ENCODE measurements at regions not wholly inside any gene's neighbourhood (a gene's known extent, or its start where the extent isn't known, plus 50 kb on each side); places are given as distances from the start of the nearest gene placed in this dataset.
A peak's percentile ranks its signal among the peaks of the same experiment; 100 is the strongest.

DNA sequence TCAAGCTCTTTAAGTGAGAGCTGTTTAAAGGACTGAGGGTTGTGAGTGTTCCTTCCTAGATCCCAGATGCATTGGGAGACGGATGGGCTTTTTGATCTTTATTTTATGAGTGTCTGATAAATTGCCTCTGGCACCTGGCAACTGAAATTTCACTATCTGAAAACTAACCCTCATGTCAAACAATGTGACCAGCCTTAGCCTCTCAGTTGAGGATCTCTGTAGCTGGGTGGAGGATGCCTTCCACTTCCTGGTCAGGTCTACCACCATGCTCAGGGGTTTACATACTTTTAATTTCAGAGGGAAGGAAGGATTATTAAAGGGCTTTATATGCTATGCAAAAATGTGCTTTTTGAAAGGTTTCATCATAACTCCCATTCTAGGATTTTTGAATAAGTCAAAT, 70.5 kb upstream of the NT5C1B start:
- no peaks in the 10 kb centered on the region for H3K27me3 ChIP-seq

DNA sequence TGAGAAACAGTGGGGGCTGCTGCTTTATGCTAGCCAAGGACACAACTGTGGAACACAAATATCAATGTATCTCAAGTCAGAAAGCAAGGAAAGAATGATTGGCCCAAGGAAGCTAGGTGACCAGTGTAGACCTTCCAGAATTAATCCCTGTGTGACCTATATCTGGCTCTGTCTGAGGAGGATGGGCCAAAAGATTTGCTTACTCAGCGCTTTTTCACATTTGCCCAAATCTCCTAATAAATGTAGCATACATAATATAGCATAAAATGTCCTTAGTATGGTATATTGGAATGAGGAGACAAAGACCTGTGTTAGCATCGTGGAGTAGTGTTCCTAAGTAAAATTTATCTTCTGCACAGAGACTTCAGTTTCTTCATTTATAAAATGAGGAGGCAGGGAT, 66.7 kb upstream of the NT5C1B start:
- 92 to 99% methylated on average over 2 of the region's 2 CpGs for WGBS, 2 donors
- DNase-seq, result no peak
- FAIRE-seq, result no peak
- Histone ChIP-seq H3K9me3 (no peaks in the 10 kb centered on the region), H3K27ac (no peak overlapping the region), H3K27me3 (no peaks in the 10 kb centered on the region), H3K36me3 (no peaks in the 10 kb centered on the region), H3K4me1 (peaks cover 0 to 11% (median 0%) of the 10 kb centered on the region in 3 donors), H3K4me3 (no peak overlapping the region)
- no peak for ATAC-seq
- TF ChIP-seq CTCF (IDR thresholded peaks at IDR 0.05), result no peak
- intact Hi-C loops (cut with DNase I), result no loop called here

More for the DNA sequence above, 70.5 kb upstream of the NT5C1B start:
- Histone ChIP-seq H3K27ac (no peak overlapping the region), H3K9me3 (no peaks in the 10 kb centered on the region), H3K4me3 (no peak overlapping the region), H3K36me3 (no peaks in the 10 kb centered on the region), H3K4me1 (no peaks in the 10 kb centered on the region)
- DNase-seq (no peak), FAIRE-seq (no peak), ATAC-seq (no peak)
- 86 to 87% methylated on average over 1 of the region's 1 CpG for WGBS, 2 donors
- TF ChIP-seq CTCF (IDR thresholded peaks at IDR 0.05), result no peak
- intact Hi-C loops (cut with DNase I), result no loop called here

GRCh38 chr2:18651842-18652774, 62.7 kb upstream of the NT5C1B start:
- WGBS, 2 donors, result 43 to 54% methylated on average over 3 of the region's 3 CpGs
- no peaks in the 10 kb centered on the region for H3K27me3 ChIP-seq
- peaks cover 0 to 11% (median 0%) of the 10 kb centered on the region in 3 donors for H3K4me1 ChIP-seq
- H3K9me3 ChIP-seq, result no peaks in the 10 kb centered on the region
- H3K4me3 ChIP-seq, result no peak overlapping the region
- ATAC-seq (peak; percentile 49 to 74 (median 62)), DNase-seq (no peak), FAIRE-seq (no peak)
- intact Hi-C loops (cut with DNase I), result no loop called here
- no peaks in the 10 kb centered on the region for H3K36me3 ChIP-seq
- TF ChIP-seq CTCF (IDR thresholded peaks at IDR 0.05), result no peak
- no peak overlapping the region for H3K27ac ChIP-seq

GRCh38 chr2:18650221-18650620, 60.9 kb upstream of the NT5C1B start:
- ATAC-seq (no peak), FAIRE-seq (no peak), DNase-seq (no peak)
- H3K27ac ChIP-seq, result no peak overlapping the region
- no peaks in the 10 kb centered on the region for H3K27me3 ChIP-seq
- intact Hi-C loops (cut with DNase I), result no loop called here
- H3K4me3 ChIP-seq, result no peak overlapping the region
- no peak for TF ChIP-seq CTCF (IDR thresholded peaks at IDR 0.05)
- no peaks in the 10 kb centered on the region for H3K9me3 ChIP-seq
- no peaks in the 10 kb centered on the region for H3K36me3 ChIP-seq
- 68 to 81% methylated on average over 2 of the region's 2 CpGs for WGBS, 2 donors
- H3K4me1 ChIP-seq, result peaks cover 0 to 11% (median 0%) of the 10 kb centered on the region in 3 donors

Data from pancreas (tissue), 10 donors.